ENCODE measurements at regions not wholly inside any gene's neighbourhood (a gene's known extent, or its start where the extent isn't known, plus 50 kb on each side); places are given as distances from the start of the nearest gene placed in this dataset.

GRCh38 chrX:118199997-118200396 lies 83.4 kb upstream of the KLHL13 start:
- no peaks in the 10 kb centered on the region for H3K36me3 Mint-ChIP-seq
- peaks cover 3% of the 10 kb centered on the region for H3K27me3 Mint-ChIP-seq
- peaks cover 0 to 3% (median 0%) of the 10 kb centered on the region in 3 donors for H3K9me3 Mint-ChIP-seq

GRCh38 chrX:118205421-118206395 lies 89.1 kb upstream of the KLHL13 start:
- no peak overlapping the region for H3K27ac Mint-ChIP-seq

More at GRCh38 chrX:118199997-118200396, 83.4 kb upstream of the KLHL13 start:
- H3K27ac Mint-ChIP-seq: no peak overlapping the region
- H3K4me3 Mint-ChIP-seq: no peak overlapping the region
- no peaks in the 10 kb centered on the region for H3K4me1 Mint-ChIP-seq

GRCh38 chrX:118207831-118208453 lies 91.3 kb upstream of the KLHL13 start:
- no peaks in the 10 kb centered on the region for H3K9me3 Mint-ChIP-seq
- H3K4me3 Mint-ChIP-seq: no peak overlapping the region
- peaks cover 4% of the 10 kb centered on the region for H3K27me3 Mint-ChIP-seq
- H3K4me1 Mint-ChIP-seq: peaks cover 8 to 16% (median 15%) of the 10 kb centered on the region in 3 donors
- no peaks in the 10 kb centered on the region for H3K36me3 Mint-ChIP-seq
- H3K27ac Mint-ChIP-seq: no peak overlapping the region

More at GRCh38 chrX:118205421-118206395, 89.1 kb upstream of the KLHL13 start:
- H3K27me3 Mint-ChIP-seq: peaks cover 3% of the 10 kb centered on the region
- H3K4me3 Mint-ChIP-seq: no peak overlapping the region
- no peaks in the 10 kb centered on the region for H3K9me3 Mint-ChIP-seq
- no peaks in the 10 kb centered on the region for H3K36me3 Mint-ChIP-seq
- H3K4me1 Mint-ChIP-seq: no peaks in the 10 kb centered on the region

GRCh38 chrX:118208481-118208880 lies 91.9 kb upstream of the KLHL13 start:
- Mint-ChIP-seq H3K4me1 (peaks cover 10 to 18% (median 16%) of the 10 kb centered on the region in 3 donors), H3K36me3 (no peaks in the 10 kb centered on the region), H3K4me3 (no peak overlapping the region), H3K27ac (no peak overlapping the region), H3K9me3 (no peaks in the 10 kb centered on the region), H3K27me3 (peaks cover 3% of the 10 kb centered on the region)

- no peaks in the 10 kb centered on the region for H3K36me3 Mint-ChIP-seq
- H3K27me3 Mint-ChIP-seq: peaks cover 5% of the 10 kb centered on the region
- H3K4me1 Mint-ChIP-seq: peaks cover 15 to 18% (median 16%) of the 10 kb centered on the region in 3 donors
- H3K27ac Mint-ChIP-seq: no peak overlapping the region
- H3K4me3 Mint-ChIP-seq: peak overlapping the region; percentile 27 to 79 (median 47)
- H3K9me3 Mint-ChIP-seq: no peaks in the 10 kb centered on the region
Measured at GRCh38 chrX:118211891-118212816, 95.5 kb upstream of the KLHL13 start.

GRCh38 chrX:118212817-118213183 lies 96.2 kb upstream of the KLHL13 start:
- Mint-ChIP-seq H3K36me3 (no peaks in the 10 kb centered on the region), H3K9me3 (no peaks in the 10 kb centered on the region), H3K27ac (no peak overlapping the region), H3K4me3 (peak overlapping the region; percentile 12 to 74 (median 47)), H3K4me1 (peaks cover 15 to 18% (median 16%) of the 10 kb centered on the region in 3 donors), H3K27me3 (peaks cover 5% of the 10 kb centered on the region)

GRCh38 chrX:118215346-118215745 lies 98.7 kb upstream of the KLHL13 start:
- no peaks in the 10 kb centered on the region for H3K36me3 Mint-ChIP-seq
- H3K4me3 Mint-ChIP-seq: no peak overlapping the region
- peaks cover 5% of the 10 kb centered on the region for H3K27me3 Mint-ChIP-seq
- peaks cover 15 to 18% (median 16%) of the 10 kb centered on the region in 3 donors for H3K4me1 Mint-ChIP-seq
- no peaks in the 10 kb centered on the region for H3K9me3 Mint-ChIP-seq
- no peak overlapping the region for H3K27ac Mint-ChIP-seq

- Mint-ChIP-seq H3K9me3 (no peaks in the 10 kb centered on the region), H3K4me3 (no peak overlapping the region), H3K27ac (no peak overlapping the region), H3K36me3 (no peaks in the 10 kb centered on the region), H3K4me1 (peaks cover 15 to 17% (median 16%) of the 10 kb centered on the region in 3 donors), H3K27me3 (peaks cover 5% of the 10 kb centered on the region)
Measured at GRCh38 chrX:118216087-118216486, 99.5 kb upstream of the KLHL13 start.

GRCh38 chrX:118216509-118216908 lies 99.9 kb upstream of the KLHL13 start:
- H3K4me1 Mint-ChIP-seq: peaks cover 15% of the 10 kb centered on the region in 3 donors
- no peak overlapping the region for H3K27ac Mint-ChIP-seq
- no peak overlapping the region for H3K4me3 Mint-ChIP-seq
- H3K36me3 Mint-ChIP-seq: no peaks in the 10 kb centered on the region
- no peaks in the 10 kb centered on the region for H3K9me3 Mint-ChIP-seq
- peaks cover 5% of the 10 kb centered on the region for H3K27me3 Mint-ChIP-seq

- no peaks in the 10 kb centered on the region for H3K9me3 Mint-ChIP-seq
- no peak overlapping the region for H3K27ac Mint-ChIP-seq
- H3K36me3 Mint-ChIP-seq: no peaks in the 10 kb centered on the region
Measured at GRCh38 chrX:118218079-118218478, 101.5 kb upstream of the KLHL13 start.

GRCh38 chrX:118218940-118219339 lies 102.3 kb upstream of the KLHL13 start:
- H3K4me3 Mint-ChIP-seq: no peak overlapping the region
- no peak overlapping the region for H3K27ac Mint-ChIP-seq
- no peaks in the 10 kb centered on the region for H3K36me3 Mint-ChIP-seq
- H3K4me1 Mint-ChIP-seq: peaks cover 0 to 2% (median 0%) of the 10 kb centered on the region in 3 donors
- H3K9me3 Mint-ChIP-seq: no peaks in the 10 kb centered on the region
- peaks cover 4% of the 10 kb centered on the region for H3K27me3 Mint-ChIP-seq

More at GRCh38 chrX:118218079-118218478, 101.5 kb upstream of the KLHL13 start:
- Mint-ChIP-seq H3K4me3 (no peak overlapping the region), H3K4me1 (peaks cover under 1 to 6% (median under 1%) of the 10 kb centered on the region in 3 donors), H3K27me3 (peaks cover 4% of the 10 kb centered on the region)

GRCh38 chrX:118219866-118220265 lies 103.3 kb upstream of the KLHL13 start:
- Mint-ChIP-seq H3K4me3 (no peak overlapping the region), H3K27me3 (peaks cover 3% of the 10 kb centered on the region), H3K27ac (no peak overlapping the region), H3K9me3 (no peaks in the 10 kb centered on the region), H3K4me1 (peaks cover 0 to 2% (median 0%) of the 10 kb centered on the region in 3 donors), H3K36me3 (no peaks in the 10 kb centered on the region)

GRCh38 chrX:118220509-118220908 lies 103.9 kb upstream of the KLHL13 start:
- H3K4me1 Mint-ChIP-seq: peaks cover 0 to 3% (median 0%) of the 10 kb centered on the region in 3 donors
- no peaks in the 10 kb centered on the region for H3K9me3 Mint-ChIP-seq
- no peak overlapping the region for H3K4me3 Mint-ChIP-seq
- H3K36me3 Mint-ChIP-seq: no peaks in the 10 kb centered on the region
- peaks cover 1% of the 10 kb centered on the region for H3K27me3 Mint-ChIP-seq
- peak overlapping the region in 1 of 3 donors; percentile 32 for H3K27ac Mint-ChIP-seq

GRCh38 chrX:118221270-118221669 lies 104.7 kb upstream of the KLHL13 start:
- Mint-ChIP-seq H3K4me1 (peaks cover 0 to 6% (median 0%) of the 10 kb centered on the region in 3 donors), H3K27ac (no peak overlapping the region), H3K9me3 (no peaks in the 10 kb centered on the region), H3K36me3 (no peaks in the 10 kb centered on the region), H3K27me3 (no peaks in the 10 kb centered on the region), H3K4me3 (no peak overlapping the region)

Data from IgD-negative memory B cell (primary cell).